NCI-H460 (cell line): ENCODE measurements at regions not wholly inside any gene's neighbourhood (a gene's known extent, or its start where the extent isn't known, plus 50 kb on each side); places are given as distances from the start of the nearest gene placed in this dataset.

ENCODE experiments used
- DNase-seq: peaks from one replicate; pipeline ENCODE4 v3.0.0-alpha.2; 2016; ENCODE audit warnings: low read depth; ENCODE audit errors: extremely low read depth

- DNase-seq, result no peak
These were observed 829.5 kb upstream of the MDGA2 start for GRCh38 chr14:48504921-48505320.

- DNase-seq, result no peak
These were observed 815.4 kb upstream of the MDGA2 start for GRCh38 chr14:48490756-48491155.

- no peak for DNase-seq
These were observed 798.5 kb upstream of the MDGA2 start for GRCh38 chr14:48473944-48474343.

GRCh38 chr14:48456051-48456450 is 780.6 kb upstream of the MDGA2 start:
- DNase-seq, result no peak

- no peak for DNase-seq
These were observed 779.5 kb upstream of the MDGA2 start for GRCh38 chr14:48454887-48455286.

GRCh38 chr14:48452437-48452995 is 777.1 kb upstream of the MDGA2 start:
- DNase-seq, result no peak

GRCh38 chr14:48435221-48435620 is 759.8 kb upstream of the MDGA2 start:
- no peak for DNase-seq

- DNase-seq, result no peak
These were observed 755.4 kb upstream of the MDGA2 start for GRCh38 chr14:48430805-48431204.

GRCh38 chr14:48429512-48429911 is 754.1 kb upstream of the MDGA2 start:
- DNase-seq, result no peak

- no peak for DNase-seq
These were observed 742.5 kb upstream of the MDGA2 start for GRCh38 chr14:48417715-48418500.

- DNase-seq, result no peak
These were observed 725.9 kb upstream of the MDGA2 start for GRCh38 chr14:48401321-48401720.

- peak; percentile 1 for DNase-seq
These were observed 723.4 kb upstream of the MDGA2 start for GRCh38 chr14:48398675-48399282.

GRCh38 chr14:48391661-48392060 is 716.3 kb upstream of the MDGA2 start:
- DNase-seq, result no peak

- no peak for DNase-seq
These were observed 714.9 kb upstream of the MDGA2 start for GRCh38 chr14:48390346-48390745.

- no peak for DNase-seq
These were observed 709.4 kb upstream of the MDGA2 start for GRCh38 chr14:48384821-48385220.

GRCh38 chr14:48382961-48383360 is 707.6 kb upstream of the MDGA2 start:
- DNase-seq, result no peak

GRCh38 chr14:48378541-48378940 is 703.1 kb upstream of the MDGA2 start:
- no peak for DNase-seq

- no peak for DNase-seq
These were observed 698.6 kb upstream of the MDGA2 start for GRCh38 chr14:48373981-48374380.

GRCh38 chr14:48350971-48351370 is 675.6 kb upstream of the MDGA2 start:
- no peak for DNase-seq

GRCh38 chr14:48349689-48350088 is 674.3 kb upstream of the MDGA2 start:
- DNase-seq, result no peak

- DNase-seq, result no peak
These were observed 665.7 kb upstream of the MDGA2 start for GRCh38 chr14:48341069-48341468.
